ENCODE measurements at regions not wholly inside any gene's neighbourhood (a gene's known extent, or its start where the extent isn't known, plus 50 kb on each side); places are given as distances from the start of the nearest gene placed in this dataset.
"Not testable (repeated sequence)": the region's sequence is repeated elsewhere in the genome, so short reads cannot be mapped to it uniquely, and the experiment has no call there.

GRCh38 chr1:83117030-83117429 is 881.9 kb downstream of the TTLL7 start:
- DNase-seq, result not testable (repeated sequence)

GRCh38 chr1:83115785-83116184 is 883.1 kb downstream of the TTLL7 start:
- no peak for DNase-seq

DNA sequence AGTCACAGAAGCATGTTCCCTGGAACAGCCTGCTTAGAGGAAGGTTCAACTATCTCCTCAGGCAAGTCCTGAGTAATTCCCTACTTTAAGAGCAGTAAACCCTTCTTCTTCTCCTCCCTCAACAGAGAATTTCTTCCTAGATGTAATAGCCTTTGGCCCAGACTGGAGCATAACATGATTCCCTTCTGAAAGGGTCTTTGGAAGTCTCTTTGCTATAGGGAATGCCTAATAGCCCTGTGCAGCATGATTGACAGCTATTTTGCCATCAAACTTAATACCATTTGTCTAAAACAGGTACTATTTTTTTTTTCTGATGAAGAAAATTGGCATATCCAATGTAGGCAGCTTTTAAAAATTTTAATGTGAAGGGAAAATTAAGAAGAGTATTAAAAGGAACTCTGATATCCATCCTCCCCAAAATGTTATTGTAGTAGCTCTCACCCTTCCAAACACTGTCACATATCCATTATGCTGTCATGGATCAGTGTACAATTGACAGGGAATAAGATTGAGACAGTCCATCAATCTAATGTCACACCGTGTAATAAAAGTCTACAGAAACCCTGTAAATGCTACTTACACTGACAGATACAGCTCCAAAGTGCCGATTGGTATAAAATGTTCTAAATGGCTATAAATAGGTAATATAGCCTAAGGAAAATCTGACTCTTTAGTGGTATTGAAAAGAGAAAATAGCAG is 884.6 kb downstream of the TTLL7 start:
- no peak for DNase-seq

- no peak for DNase-seq
Observed at GRCh38 chr1:83113652-83114051, 885.3 kb downstream of the TTLL7 start.

DNA sequence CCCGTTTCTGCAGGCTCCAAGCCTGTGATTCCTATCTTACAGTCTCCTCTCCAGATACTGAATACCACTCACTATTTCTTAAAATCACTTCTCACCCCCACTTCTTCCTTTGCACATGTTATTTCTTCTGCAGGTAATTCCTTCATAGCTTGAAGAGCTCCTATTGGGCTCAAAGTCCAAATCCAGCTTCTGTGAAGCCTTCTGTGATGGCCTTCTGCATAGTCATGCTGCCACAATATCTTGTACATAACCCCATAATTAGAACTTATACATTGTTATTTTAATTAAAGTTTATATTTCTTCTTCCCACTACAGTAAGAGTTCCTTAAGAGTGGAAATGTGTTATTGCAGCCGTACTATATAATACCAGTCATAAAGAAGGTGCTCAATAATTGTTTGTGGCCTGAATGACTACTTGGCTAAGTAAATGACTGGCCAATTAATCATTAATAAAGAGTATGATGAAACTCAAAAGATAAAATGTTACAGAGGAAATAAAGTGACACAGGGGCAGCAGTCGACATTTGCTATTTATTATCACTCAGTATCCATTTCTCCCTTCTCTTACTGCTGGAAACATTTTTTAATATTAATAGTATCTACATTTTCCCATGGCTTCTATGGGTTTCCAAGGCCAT is 886.6 kb downstream of the TTLL7 start:
- no peak for DNase-seq

- DNase-seq, result no peak
Observed at GRCh38 chr1:83110156-83110555, 888.8 kb downstream of the TTLL7 start.

DNA sequence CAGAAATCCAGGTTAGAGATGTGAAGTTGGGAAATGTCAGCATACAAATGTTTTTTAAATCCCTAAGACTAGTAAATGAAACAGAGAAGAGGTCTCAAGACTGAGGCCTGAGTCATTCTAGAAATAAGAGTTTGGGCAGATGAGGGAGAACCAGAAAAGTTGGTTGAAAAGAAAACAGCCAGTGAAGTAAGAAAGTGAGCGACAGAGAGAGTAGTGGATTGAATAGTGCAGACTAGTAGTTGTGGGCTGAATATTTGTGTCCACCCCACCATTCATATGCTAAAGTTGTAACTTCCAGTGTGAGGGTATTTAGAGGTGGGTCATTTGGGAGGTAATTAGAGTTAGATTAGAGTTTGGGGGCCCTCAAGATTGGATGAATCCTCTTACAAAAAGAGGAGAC is 889.2 kb downstream of the TTLL7 start:
- DNase-seq, result no peak

- DNase-seq, result no peak
Observed at GRCh38 chr1:83104558-83104957, 894.4 kb downstream of the TTLL7 start.

- no peak for DNase-seq
Observed at GRCh38 chr1:83103341-83103740, 895.6 kb downstream of the TTLL7 start.

GRCh38 chr1:83102630-83103071 is 896.3 kb downstream of the TTLL7 start:
- no peak for DNase-seq

DNA sequence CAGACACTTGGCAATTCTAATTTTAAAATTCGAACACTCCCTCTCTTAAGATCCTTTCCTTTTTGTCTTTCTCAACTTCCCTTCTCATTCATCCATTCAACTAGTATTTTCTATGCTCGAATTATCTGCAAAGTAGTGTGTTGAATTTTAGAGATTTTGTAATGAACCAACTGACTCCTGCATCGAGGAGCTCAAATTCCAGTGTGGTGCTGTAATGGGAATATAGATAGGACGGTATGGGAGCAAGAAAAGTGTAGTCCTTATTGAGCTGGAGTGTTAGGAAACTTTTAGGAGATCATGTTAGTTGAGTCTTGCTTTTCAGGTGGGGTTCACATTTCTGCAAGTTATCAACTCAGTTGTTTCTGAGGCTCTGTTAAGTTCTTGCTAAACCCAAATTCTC is 897.5 kb downstream of the TTLL7 start:
- no peak for DNase-seq

GRCh38 chr1:83100133-83100532 is 898.8 kb downstream of the TTLL7 start:
- DNase-seq, result no peak

GRCh38 chr1:83098791-83099190 is 900.1 kb downstream of the TTLL7 start:
- DNase-seq, result no peak

DNA sequence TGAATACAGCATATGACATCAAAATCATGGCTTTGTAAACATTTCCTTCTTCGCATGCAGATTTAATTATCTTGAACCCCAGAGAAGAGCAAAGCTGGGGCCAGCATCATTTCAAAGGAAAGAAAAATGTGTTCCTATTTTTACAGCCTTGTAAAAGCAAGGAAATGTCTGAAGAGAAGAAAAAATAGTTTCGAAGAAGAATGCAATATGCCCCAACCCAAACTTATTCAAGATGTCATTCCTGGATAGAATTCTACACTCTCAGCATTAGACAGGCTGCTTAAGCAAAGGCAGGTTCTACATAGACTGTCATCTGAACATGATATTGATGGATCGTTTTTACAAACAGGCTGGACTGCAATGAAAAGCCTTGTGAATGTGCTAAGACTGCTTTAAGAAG is 900.8 kb downstream of the TTLL7 start:
- DNase-seq, result no peak

- no peak for DNase-seq
Observed at GRCh38 chr1:83097715-83098114, 901.2 kb downstream of the TTLL7 start.

DNA sequence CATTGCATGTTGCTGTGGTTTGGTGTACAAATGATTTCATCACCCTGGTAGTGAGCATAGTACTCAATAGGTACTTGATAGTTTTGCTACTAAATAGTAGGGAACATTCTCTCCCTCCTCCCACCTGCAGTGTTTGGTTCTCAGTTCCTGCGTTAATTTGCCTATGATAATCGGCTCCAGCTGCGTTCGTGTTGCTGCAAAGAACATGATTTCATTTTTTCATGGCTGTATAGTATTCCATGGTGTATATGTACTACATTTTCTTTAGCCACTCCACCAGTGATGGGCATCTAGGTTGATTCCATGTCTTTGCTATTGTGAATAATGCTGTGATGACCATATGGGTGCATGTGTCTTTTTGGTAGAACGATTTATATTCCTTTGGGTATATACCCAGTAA is 903.4 kb downstream of the TTLL7 start:
- DNase-seq, result no peak

- DNase-seq, result no peak
Observed at GRCh38 chr1:83090195-83090594, 908.7 kb downstream of the TTLL7 start.

DNA sequence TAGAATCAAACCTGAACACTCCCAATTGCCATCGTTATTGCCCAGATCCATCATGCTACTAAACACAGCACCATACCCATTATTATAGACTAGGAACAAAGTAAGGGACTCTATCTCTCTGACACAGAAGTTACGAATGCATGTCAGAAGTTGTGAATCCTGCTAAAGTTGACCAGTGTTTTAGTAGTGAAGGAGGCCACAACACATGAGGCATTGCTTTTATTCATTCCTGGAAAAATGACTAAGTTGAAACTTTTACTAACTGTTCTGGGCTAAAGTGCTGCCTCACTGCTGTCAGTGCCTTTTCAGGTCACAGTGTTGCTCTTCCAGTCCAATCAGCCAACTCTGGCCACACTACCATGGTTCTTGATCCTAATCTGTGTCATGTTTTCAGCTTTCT is 911.1 kb downstream of the TTLL7 start:
- DNase-seq, result no peak

DNA sequence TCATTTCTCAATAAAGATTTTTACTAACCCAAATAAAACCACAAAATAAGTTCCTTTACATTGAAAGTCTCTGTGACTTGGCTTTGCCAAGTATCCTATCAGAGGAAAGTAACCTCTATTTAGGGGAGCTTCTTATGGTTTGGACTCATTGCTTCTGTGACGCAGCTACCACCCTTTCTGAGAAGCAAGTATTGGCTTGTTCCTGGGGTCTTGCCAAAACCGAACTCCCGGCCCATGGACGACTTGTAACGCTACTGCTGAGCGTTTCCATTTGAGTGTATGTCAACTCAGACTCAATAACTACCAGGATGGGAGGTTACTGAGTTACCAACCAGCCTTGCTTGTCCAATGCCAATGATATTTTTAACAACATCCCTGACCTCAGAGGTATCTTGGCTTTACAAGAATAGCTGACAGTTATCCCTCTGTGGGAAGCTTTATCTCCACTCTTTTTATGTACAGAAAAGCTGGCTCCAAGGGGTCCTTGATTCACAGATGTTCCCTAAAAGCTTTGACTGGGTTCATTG is 911.9 kb downstream of the TTLL7 start:
- no peak for DNase-seq

GRCh38 chr1:83086346-83086745 is 912.6 kb downstream of the TTLL7 start:
- no peak for DNase-seq

DNA sequence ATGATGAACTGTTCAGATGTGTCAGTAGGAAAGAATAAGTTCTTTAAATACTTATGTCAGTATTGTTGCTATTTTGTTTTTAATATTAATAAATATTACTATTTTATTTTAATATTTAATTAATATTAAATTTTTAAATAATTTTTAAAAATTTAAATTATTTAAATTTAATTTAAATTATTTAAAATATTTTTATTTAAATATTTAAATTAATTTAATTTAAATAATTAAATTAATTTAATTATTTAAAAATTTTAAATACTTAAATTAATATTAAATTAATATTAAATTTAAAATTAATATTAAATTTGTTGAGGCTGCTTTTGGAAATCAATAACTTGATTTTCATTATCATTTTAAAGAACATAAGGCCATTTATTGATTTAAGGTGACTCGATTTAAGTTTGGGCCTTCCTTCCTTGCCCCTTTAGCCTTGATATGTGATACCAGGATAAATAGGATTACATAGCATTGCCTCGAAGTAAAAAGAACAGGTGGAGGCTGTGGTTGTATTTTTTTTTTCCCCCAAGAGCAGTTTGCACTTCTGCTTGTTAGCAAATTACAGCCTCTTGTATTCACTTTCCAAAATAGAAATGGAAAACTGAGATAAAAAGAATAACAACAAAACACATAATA is 915.2 kb downstream of the TTLL7 start:
- no peak for DNase-seq

DNA sequence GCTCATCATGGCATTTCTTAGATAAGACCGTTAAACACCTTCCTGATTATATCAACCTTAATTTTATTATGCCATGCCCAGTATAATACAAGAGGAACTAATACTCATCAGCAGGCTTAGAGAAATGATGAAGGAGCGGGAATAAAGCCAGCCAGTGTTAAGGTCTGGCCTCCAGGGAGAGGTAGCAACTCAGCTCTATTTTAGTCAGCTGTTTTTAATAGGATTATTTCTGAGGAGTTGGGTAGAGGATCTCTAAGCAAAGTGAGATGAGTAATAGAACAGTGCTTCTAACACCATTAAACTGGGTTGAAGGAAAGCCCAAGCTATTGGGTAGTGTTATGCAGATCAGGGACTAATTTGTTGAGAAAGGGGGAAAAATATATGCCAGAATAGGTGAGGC is 921.5 kb downstream of the TTLL7 start:
- no peak for DNase-seq

DNA sequence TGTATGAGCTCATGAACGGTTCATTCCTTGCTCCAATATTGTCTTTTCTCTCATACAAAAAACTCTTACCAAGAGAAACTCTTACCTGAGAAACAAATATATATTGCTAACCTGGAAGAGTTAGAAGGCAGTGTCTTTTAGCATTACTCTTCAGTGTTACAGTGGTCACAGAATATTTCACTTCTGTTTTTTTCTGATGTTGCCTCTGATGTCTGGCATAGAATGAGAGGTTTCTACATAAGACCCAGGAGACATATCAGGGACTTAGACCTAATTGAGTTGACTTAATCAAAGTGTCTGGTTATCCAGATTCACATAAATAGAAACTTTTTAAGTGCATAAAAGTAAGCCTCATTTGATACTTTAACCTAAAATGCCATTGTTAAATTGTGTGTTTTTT is 923.8 kb downstream of the TTLL7 start:
- DNase-seq, result no peak

- DNase-seq, result no peak
Observed at GRCh38 chr1:83067954-83068353, 931.0 kb downstream of the TTLL7 start.
